ENCODE measurements at regions not wholly inside any gene's neighbourhood (a gene's known extent, or its start where the extent isn't known, plus 50 kb on each side); places are given as distances from the start of the nearest gene placed in this dataset.

DNA sequence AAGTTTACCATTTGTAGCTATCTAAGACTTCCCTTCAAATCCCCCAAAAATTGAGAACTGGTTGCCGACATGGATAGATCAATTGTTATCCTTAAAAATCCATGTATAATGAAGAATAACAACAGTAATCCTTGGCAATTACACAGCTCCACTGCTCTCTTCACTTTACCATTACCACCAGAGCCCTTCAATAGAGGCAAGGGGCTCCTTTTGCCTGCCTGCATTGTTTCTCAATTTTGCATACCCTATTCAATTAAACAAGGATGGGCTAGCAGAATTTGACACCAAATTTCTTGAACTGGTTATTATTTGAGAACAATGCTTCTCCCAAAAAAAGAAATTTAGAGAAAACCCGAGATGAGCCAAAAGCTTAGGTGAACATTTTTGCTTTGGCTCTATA lies 387.8 kb upstream of the PKN2 start:
- no peak for TF ChIP-seq POLR2AphosphoS5 (IDR thresholded peaks at IDR 0.05)
- TF ChIP-seq CTCF (IDR thresholded peaks at IDR 0.05) = no peak
- TF ChIP-seq EP300 (IDR thresholded peaks at IDR 0.05) = no peak
- no peak for TF ChIP-seq POLR2A (IDR thresholded peaks at IDR 0.05)
